ENCODE measurements at regions not wholly inside any gene's neighbourhood (a gene's known extent, or its start where the extent isn't known, plus 50 kb on each side); places are given as distances from the start of the nearest gene placed in this dataset.
"Not testable (repeated sequence)": the region's sequence is repeated elsewhere in the genome, so short reads cannot be mapped to it uniquely, and the experiment has no call there.

DNA sequence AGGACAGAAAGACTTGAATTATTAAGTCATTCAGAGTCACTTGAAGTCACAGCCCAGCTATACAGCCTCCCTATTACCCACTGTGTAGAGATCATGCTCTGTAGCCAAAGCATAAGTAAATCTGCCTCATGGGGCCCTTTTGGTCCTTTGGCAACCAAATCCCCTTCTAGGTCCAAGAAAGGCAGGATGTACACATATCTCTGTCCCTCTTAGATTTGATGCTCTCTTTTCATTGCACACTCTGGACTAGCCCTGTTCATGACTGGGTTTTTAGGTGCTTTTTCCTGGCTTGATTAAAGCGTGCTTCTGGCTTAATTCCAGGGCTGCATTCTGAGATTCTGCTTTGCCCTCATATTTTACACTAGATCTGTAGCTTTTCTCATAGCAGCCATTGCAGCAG lies 296.8 kb downstream of the TENT5A start:
- DNase-seq: no peak

DNA sequence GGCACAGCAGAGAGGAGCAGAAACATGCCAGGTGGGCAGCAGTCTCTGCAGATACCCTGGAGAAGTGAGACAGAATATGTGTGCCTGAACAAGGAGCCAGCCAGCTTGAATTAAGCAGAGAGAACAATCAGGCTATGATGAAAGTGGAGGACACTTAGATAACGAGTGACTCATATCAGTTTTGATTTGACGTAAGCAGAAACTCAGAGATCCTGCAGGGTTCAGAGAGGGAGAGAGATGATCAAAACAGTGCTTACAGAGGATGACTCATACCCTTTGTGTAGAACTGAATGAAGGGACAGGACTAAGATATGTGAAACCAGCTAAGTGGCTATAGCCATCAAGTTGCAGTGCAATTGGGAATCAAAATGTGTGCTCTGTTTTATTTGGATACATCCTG lies 300.7 kb downstream of the TENT5A start:
- DNase-seq: peak; percentile 92

DNA sequence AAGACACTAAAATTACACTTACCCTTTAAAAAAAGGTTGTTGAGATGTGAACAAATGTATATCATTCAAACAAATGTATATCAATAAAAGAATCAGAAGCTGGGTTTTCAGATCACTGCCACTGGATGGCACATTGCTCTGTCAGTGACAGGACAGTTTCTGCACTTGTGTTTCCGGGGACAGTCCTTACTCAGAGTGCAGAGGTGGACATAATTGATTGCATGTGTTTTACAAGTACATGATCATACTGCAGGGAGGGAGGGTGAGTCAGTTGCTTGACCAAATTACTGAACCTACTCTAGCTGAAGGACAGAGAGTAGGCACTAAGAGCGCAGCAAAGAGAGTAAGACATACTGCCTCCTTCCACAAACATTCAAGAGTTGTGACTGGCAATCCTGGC lies 302.3 kb downstream of the TENT5A start:
- peak; percentile 79 for DNase-seq

DNA sequence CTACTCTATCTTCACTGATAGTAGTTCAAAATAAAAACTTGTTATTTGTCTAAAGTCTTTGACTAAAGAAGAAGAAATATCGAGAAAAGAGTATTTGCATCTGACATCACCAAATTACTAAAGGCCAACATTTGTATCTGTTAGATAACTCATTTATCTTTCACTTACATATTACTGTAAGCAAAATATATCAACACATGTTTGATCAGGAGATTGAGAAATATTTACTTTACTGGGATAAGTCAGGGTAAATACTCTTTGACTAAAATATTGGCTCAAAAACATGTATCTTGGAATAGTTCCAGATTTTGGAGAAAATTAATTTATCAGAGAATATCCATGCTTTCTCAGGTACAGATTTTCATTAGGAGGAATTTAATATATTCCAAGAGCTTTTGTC lies 306.0 kb downstream of the TENT5A start:
- no peak for DNase-seq

DNA sequence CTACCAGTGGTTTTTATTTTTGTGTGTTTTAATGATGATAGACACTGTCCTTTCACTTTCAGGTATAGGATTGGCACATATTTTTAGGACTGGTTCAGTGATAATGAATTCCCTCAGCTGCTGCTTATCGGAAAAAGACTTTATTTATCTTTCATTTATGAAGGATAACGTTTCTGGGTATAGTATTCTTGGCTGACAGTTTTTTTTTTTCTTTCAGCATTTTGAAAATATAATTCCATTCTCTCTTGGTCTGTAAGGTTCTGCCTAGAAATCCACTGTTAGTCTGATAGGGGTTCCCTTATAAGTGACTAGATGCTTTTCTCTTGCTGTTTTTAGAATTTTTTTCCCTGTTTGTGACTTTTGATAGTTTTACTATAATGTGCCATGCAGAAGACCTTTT lies 313.1 kb downstream of the TENT5A start:
- no peak for DNase-seq

DNA sequence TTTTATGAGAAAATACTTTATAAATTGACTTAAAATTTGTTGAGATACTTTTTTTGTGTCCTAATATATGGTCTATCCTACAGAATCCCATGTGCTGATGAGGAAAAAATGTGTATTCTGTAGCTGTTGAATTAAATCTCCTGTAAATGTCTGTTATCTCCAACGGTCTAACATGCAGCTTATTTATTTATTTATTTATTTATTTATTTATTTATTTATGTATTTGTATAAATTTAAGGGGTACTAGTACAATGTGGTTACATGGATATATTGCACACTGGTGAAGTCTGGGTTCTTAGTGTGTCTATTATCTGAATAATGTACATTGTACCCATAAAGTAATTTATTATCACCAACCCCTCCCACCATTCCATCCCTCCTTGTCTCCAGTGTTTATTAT lies 315.5 kb downstream of the TENT5A start:
- DNase-seq: no peak

DNA sequence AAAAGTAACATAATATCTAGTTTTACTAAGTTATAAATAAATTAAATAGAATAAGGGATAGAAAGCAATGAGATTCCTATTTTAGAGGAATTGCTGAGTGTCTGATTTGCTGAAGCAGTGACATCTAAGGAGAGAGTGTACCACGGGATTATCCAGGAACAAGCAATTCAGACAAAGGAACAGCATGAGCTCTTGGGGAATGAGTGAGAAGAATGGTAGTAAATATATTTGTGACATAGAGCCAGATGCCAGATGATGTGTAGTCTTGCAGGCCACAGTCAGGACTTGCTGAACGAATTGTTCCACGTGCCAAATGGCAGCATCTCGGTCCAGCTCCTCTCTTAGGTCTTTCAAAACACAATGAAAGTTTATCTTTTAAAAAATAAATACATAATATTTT lies 339.2 kb downstream of the TENT5A start:
- DNase-seq: no peak

DNA sequence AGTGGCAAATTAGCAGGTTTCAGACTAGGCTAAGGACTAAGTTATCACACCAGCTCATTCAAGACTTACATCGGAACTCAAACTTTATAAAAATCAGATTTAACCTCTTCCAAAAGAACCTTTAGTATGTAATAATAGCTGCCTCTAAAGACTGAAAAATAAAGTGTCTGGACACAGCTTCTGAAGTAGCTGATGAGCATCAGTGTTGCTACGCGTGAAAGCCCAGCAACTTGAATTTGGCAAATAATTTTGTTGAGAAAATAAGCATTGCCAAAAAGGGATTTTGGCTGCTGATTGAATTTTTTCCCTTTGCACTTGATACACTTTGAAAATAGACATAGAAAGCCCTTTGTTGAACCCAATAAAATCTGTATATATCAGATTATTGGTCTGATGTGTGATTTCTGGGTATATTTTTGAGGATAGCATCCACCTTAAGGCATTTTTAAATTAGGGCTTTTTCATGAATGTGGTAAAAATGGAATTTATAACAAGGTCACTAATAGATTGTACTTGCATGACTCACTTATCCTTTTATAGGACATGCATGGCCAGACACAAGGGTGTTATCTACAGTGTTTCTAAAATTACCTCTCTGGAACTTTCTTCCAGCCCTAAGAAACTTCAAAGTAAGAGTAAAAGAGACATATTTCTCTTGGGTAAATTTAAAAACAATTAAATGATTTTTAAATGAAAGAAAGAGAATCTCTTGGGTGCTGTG lies 350.4 kb downstream of the TENT5A start:
- DNase-seq: peak; percentile 66

DNA sequence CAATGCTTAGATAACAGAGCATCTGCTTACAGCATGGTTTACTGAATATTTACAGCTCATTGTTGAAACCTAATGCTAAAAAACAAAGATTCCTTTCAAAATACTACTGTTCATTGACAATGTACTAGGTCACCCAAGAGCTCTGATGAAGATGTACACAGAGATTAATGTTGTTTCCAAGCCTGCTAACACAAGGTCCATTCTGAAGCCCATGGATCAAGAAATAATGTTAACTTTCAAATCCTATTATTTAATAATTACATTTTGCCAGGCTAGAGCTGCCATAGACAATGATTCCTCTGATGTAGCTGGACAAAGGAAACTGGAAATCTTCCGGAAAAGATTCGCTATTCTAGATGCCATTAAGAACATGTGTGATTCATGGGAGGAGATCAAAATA lies 355.6 kb downstream of the TENT5A start:
- DNase-seq: no peak

DNA sequence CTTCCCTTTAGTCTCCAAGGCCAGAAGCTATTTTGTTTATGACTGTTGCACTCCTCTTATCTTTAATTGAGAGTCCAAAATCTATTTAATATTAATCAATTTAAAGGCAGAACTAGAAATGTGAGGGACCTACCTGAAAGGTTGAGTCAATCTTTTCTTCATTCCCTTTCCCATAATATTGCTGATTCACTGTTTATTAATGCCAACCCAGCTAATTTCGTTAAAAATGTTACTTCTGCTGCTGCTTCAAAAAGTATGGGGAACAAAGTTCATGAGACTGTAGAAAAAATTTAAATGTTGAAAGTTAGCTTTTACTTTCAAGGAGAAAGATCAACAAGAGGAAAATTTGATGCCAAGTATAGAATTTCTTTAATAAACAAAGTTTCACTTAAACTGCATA lies 365.3 kb downstream of the TENT5A start:
- no peak for DNase-seq

DNA sequence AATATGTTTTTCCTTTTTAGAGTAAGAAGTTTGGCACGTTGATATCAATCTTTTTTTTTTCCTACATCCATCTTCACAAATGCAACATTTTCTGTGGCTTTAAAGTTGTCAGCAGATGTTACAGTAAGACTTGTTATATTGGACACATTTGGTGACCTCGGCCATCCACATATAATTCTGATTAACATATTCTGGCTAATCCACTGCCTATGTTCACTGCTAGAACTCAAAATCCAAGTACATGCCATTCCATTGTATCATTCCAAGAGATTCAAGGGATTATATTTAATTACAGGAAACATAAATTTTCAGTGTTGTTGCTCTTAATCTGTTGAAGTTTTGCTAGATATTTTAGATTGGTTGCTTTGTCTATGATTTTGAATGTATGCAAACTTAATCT lies 367.6 kb downstream of the TENT5A start:
- DNase-seq: no peak

DNA sequence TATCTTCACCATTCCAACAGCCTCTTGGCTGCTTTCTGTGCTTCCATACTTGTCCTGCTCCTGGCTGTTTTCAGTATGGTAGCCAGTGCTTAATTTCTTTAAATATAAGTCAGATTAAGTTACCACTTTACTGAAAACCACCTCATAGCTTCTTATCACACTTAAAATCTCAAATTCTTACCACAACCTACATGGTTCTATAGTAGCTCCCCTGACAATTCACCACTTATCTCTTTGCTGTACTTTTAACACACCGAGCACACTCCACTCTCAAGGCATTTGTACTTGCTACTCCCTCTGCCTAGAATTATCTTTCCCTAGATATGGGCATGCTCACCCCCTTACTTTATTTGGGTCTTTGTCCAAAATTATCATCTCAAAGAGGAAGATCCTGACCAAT lies 369.0 kb downstream of the TENT5A start:
- no peak for DNase-seq

DNA sequence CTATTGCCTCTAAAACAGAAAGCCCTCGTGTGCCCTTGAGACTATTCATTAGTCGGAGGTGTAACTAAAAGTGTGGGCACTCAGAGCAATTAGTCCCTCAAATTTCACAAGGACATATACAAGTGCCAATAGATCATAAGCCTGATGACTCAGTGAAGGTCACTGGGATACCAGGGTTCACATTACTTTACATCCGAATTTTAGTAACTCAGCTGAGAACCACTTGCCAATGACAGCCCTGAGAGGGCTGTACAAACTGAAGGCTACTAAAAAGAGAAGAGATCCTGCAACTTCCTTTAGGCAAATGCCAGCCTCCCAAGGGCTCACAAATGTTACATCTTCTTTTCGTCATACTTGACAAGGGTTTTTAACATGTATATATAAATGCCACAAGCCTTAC lies 369.6 kb downstream of the TENT5A start:
- no peak for DNase-seq

DNA sequence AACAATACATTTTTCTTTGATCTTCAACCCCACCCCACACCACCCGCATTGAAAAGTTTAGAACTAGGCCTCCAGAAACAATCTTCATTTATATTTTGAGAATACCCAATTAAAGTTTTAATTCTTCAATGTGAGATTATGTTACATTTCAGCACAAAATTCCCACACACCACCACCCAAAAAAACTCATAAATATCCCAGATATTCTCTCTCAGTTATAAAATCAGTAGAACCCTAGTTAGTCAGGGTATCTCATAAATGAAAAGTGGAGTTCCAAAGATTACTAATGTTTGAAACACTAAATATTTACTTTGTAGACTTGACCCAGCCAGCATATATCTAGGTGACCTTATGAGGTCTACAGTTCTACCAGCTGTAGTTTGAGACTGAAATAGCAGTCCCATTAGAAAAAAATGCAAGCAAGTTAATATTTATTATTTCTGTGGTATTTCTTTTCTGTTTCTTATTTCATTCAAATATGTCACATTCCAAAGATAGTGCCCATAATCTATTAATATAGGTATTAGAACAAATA lies 371.0 kb downstream of the TENT5A start:
- DNase-seq: no peak

DNA sequence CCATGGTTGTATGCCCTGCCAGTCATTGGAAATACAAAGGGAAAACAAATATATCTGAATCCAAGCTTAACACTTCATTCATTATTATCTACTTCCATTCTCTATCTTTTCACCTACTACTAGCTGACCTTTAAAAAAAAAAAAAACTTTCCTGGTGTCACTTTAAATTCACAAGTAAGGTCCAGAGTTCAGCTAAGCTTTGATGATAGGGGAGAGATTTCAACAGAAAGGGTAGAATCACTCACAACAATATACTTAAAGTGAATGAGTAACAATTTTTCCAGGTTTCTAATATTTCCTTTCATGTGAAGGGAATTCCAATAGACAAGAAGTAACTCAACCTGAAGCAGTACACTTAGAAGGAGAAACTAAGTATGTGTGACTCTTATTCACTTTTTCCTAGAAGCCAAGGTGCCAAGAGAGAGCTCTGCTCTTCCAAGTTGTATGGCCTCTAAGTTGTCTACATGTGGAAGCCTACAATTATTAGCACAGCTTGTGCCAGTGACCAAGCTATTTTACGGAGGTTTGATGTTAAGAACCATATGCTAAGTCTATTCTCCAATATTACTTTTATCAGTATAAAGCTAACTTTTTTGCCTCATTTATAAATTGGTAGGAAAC lies 371.7 kb downstream of the TENT5A start:
- DNase-seq: no peak

DNA sequence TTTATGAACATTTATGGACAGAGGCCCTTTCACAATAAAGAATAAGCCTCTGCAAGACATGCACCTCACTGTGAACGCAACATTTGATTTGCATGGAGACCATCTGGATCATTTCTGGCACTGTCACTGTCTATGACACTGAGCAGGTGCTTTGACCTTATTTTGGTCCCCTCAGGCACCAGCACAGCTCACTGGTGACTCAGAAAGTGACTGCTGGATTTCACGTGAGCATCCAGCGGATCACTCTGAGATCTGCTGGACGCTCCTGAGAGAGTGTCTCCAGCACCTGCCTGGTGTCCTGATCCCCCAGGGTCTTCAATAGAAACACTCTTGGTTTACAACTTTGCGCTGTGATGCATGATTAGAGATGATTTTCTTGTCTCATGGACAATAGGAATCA lies 375.7 kb downstream of the TENT5A start:
- no peak for DNase-seq

DNA sequence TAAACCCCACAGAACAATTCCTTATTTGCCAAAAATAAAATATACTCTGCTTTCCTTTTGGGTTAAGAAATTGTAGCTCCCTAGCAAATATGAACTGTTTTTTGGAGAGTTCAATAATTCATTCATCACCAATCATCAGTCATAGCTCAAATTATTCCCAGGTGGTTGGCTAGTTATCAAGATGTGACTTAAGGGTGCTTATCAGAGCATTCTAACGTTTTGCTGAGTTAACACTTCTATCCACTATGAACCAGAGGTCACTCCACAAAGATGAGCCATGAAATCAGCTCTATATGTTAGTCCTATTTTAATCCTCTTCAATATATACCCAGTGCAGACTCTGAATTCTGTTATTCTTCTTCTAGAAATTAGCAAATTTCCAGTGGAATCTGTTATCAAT lies 379.1 kb downstream of the TENT5A start:
- no peak for DNase-seq

DNA sequence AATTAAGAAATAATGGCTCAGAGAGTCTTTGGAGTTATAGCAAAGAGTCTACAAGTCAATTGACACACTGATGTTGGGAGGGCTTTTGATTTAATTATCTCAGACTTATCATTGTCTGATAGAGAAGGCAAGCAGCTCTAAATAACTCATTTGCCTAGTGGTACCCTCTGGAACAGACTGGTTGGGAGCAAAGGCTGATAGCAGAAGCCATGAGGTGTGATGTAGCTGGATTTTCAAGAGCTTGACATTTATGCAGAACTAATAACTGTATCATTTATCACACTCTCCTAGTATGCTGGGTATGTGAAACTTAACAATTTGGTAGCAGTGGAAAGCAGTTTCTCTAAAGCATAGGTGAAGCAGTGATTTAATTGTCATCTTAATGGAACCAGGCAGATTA lies 380.6 kb downstream of the TENT5A start:
- no peak for DNase-seq

DNA sequence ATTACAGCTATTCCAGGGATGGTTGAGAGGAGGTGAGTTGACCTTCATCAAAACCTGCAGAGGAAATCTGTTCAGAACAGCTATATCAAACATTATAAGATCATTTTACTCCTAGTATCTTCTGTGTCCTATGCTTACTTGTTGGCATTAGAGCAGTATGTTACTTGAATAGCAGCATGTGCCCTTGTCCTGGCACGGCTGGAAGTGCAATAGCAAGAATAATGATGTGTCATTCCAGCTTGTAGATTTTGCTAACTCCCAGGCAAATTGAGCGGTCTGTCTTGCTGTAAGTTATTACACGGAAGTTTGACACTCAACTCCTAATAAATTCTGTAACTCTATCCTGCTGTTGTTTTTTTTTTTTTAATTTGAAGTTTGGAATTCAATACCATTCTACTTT lies 385.5 kb downstream of the TENT5A start:
- DNase-seq: no peak

DNA sequence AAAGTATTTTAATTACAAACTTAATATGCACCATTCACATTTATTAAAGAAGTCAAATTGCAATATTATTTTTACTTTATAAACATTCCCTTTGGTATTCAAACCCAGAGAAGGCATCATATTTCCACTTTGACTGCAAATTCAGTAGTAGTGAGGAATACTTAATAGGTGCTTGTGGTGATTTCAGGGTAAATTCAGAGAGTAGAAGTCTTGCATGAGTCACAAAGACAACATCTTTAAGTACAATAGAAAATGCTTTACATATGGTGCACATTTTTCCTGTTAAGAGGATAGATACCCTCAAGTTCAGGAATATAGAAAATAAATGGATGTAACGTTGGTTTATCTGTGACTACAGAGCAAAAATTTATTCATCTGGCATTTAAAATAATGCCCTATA lies 390.2 kb downstream of the TENT5A start:
- peak; percentile 71 for DNase-seq

DNA sequence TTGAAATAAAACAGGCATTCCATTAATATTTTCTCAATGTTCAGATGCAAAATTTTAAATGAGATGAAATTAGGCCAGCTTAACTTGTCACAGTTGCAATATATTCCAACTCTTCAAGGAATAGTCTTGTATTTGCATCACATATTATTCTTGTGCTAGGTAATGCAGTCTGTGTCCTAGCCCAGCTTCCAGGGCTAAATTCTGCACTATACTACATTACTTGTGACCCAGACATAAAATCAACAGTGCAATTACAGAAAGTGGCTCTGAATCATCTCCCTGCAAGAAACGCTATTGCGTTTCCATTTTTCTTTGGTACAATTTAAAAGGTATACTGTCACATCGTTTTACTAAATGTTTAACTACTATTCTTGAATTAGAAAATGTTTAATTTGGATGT lies 399.2 kb downstream of the TENT5A start:
- no peak for DNase-seq

DNA sequence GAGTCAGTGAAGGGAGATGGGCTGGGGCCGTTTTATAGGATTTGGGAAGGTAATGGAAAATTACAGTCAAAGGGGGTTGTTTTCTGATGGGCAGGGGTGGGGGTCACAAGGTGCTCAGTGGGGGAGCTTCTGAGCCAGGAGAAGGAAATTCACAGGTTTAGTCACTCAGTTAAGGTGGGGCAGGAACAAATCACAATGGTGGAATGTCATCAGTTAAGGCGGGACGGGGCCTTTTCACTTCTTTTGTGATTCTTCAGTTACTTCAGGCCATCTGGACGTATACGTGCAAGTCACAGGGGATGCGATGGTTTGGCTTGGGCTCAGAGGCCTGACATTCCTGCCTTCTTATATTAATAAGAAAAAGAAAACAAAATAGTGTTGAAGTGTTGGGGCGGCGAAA lies 408.5 kb downstream of the TENT5A start:
- DNase-seq: not testable (repeated sequence)

DNA sequence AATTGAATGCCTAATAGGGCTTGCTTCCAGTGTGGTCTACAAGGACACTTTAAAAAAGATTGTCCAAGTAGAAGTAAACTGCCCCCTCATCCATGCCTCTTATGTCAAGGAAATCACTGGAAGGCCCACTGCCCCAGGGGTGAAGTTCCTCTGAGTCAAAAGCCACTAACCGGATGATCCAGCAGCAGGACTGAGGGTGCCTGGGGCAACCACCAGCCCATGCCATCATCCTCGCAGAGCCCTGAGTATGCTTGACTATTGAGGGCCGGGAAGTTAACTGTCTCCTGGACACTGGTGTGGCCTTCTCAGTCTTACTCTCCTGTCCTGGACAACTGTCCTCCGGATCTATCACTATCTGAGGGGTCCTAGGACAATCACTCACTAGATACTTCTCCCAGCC lies 411.5 kb downstream of the TENT5A start:
- DNase-seq: peak; percentile 45

DNA sequence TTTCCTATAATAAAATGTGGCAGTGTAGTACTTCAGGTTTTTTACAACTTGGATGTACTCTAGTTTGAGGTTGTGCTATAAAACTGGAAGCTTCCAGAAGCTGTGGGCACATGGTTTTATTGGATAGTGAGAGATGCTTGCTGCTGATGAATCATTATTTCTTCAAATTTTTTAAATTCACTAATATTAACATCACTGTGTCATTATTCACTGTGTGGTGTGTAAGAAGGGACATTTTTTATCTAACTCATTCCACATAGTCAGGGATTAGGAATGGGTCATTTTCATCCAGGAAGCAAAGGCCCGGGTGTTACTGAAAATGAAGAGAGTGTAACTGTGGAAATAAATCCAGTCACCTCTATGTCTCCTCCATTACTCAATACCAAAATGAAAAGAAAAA lies 421.0 kb downstream of the TENT5A start:
- peak; percentile 82 for DNase-seq

DNA sequence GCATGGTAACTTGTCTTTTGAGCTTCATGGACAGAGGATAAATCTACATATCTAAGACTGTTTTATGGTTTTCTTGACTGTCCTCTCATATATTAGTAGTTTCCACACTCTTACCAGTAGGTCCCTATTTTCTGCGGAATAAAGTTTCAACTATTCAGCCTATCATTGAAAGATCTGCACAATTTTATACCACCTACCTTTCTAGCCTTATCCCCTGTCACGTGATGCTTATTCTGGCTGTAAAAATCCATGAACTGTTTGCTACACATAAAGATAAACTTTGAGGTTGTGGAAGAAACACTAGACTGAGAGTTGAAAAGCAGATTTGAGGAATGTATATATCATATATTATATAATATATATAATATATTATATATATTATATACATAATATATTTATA lies 423.8 kb downstream of the TENT5A start:
- DNase-seq: no peak

Data from EL (cell line).